RWPE1 (cell line): ENCODE measurements at regions not wholly inside any gene's neighbourhood (a gene's known extent, or its start where the extent isn't known, plus 50 kb on each side); places are given as distances from the start of the nearest gene placed in this dataset.
A peak's percentile ranks its signal among the peaks of the same experiment; 100 is the strongest.

Experiments
- CTCF ChIA-PET: fragments of 350-600 bp; sonication (Branson Sonifier 250); formaldehyde crosslinking; extraction: SDS; loops from one replicate; lab custom pipeline; 2021; lab: Yijun Ruan, JAX
- POLR2A ChIA-PET: fragments of 400-600 bp; formaldehyde crosslinking; extraction: SDS; loops from one replicate; lab custom pipeline; 2020; ENCODE audit warnings: antibody characterized with exemption; ENCODE audit not compliant: low non-redundant PET; lab: Yijun Ruan, JAX
- DNase-seq: peaks from one replicate; pipeline ENCODE4 v3.0.0; 2012; ENCODE audit warnings: low spot score
- H3K27ac ChIP-seq: fragments of 450-650 bp; 2 replicates; pipeline ENCODE4 v1.5.1; 2017
- TF ChIP-seq, protein P1 (sequence below): fragments of 450-650 bp; conservative IDR thresholded peaks from 2 replicates; pipeline ENCODE4 v1.5.1; 2017; ENCODE audit warnings: low read depth, mild to moderate bottlenecking

DNA sequence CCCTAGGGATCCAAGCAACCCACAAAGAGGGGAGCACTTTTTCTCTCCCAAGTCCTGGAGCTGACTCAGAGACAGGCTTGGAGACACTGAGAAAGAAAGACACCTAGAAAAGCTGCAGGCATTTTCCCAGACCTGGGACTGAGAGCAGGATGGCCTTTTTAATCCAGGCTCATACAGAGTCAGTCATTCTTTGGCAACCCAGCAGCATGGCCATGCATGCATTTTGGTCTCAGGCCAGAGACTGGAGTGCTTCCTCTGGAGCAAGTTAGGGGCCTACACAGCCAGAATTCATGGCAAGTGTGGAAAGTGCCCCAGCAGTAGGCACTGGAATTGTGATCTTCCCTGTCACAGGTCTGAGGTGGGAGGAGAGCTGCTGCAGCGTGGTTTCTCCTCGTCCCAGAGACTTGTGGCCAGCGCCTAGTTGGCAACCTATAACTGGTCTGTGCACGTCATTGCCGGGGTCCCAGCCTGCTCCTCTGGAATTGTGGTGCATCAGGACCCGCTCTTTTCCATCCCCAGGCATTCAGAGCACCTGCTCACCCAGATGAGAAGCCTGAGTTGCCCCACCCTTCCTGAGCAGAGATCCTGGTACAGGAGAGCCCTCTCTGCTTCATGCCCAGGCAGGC, 231.9 kb upstream of the RAB6C start:
- peak overlapping the region; percentile 26 for H3K27ac ChIP-seq
- ChIA-PET CTCF (interaction anchor here (0.7 to 1.0 kb wide), 3 partner anchors 28 to 327 kb away, joined by 3 to 4 read pairs (median 3); no protein-coding TSS in a partner anchor), POLR2A (no interaction called here)
- no peak for DNase-seq
- TF ChIP-seq, protein P1, sequence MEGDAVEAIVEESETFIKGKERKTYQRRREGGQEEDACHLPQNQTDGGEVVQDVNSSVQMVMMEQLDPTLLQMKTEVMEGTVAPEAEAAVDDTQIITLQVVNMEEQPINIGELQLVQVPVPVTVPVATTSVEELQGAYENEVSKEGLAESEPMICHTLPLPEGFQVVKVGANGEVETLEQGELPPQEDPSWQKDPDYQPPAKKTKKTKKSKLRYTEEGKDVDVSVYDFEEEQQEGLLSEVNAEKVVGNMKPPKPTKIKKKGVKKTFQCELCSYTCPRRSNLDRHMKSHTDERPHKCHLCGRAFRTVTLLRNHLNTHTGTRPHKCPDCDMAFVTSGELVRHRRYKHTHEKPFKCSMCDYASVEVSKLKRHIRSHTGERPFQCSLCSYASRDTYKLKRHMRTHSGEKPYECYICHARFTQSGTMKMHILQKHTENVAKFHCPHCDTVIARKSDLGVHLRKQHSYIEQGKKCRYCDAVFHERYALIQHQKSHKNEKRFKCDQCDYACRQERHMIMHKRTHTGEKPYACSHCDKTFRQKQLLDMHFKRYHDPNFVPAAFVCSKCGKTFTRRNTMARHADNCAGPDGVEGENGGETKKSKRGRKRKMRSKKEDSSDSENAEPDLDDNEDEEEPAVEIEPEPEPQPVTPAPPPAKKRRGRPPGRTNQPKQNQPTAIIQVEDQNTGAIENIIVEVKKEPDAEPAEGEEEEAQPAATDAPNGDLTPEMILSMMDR = no peak

DNA sequence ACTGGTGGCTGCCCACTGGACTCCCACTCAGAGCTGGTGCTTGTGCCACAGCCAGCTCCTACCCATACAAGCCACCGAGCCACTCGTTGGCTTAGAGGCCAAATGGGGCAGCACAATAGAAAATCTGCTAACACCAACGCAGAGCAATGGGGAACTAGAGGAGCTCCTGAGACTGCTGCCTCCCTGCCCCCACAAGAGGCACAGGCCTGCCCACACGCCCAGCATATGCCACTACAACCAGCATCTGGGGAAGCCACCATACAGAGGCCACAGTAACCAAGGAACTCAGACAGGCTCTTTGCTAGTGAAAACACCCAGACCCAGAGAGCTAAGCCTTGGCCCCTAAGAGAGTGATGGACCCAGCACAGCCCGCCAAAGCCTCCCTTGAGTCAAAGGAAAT, 231.2 kb upstream of the RAB6C start:
- ChIA-PET CTCF (interaction anchor here (0.6 to 1.1 kb wide), 6 partner anchors 13 to 1685 kb away, joined by 3 to 5 read pairs (median 3); no protein-coding TSS in a partner anchor), POLR2A (no interaction called here)
- peak overlapping the region; percentile 26 for H3K27ac ChIP-seq
- no peak for DNase-seq
- TF ChIP-seq, protein P1 = no peak

DNA sequence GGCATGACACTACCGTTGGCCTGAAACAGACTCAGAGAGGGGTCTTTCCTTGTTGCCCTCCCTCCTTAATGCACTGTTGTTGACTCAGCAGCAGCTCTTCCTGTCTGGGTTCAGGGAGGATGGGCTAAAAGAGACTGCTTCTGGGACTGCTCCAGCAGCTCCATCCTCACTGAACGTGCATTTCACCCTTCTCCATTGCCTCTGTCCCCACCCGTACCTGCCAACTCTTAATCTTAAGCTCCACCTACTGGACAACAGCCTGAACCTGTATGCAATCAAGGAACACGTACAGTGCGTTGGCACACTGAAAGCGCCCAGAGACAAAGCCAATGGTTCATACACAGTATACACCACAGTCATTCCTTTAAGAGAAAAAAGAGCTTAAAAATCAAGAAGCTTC, 230.8 kb upstream of the RAB6C start:
- DNase-seq = peak; percentile 48
- TF ChIP-seq, protein P1 = 0 out of 2 replicates have a peak, but pooled peaks have one; percentile 11
- H3K27ac ChIP-seq = no peak overlapping the region
- POLR2A ChIA-PET = no interaction called here
- CTCF ChIA-PET = interaction anchor here (0.5 to 1.1 kb wide), 8 partner anchors 13 to 1685 kb away, joined by 3 to 5 read pairs (median 3); no protein-coding TSS in a partner anchor

DNA sequence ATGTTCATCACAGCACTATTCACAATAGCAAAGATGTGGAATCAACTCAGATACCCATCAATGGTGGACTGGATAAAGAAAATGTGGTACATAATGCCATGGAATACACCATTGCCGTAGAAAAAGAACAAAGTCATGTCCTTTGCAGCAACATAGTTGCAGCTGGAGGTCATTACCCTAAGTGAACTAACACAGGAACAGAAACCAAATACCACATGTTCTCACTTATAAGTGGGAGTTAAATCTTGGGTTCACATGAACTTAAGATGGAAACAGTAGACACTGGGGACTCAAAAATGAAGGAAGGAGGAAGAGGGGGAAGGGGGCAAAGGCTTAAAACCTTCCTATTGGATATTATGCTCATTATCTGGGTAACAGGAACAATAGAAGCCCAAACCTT, 228.1 kb upstream of the RAB6C start:
- H3K27ac ChIP-seq = no peak overlapping the region
- TF ChIP-seq, protein P1 = no peak
- no peak for DNase-seq
- ChIA-PET POLR2A (no interaction called here), CTCF (interaction anchor here (0.6 to 0.7 kb wide), 2 partner anchors 1312 to 1396 kb away, joined by 3 read pairs; no protein-coding TSS in a partner anchor)

DNA sequence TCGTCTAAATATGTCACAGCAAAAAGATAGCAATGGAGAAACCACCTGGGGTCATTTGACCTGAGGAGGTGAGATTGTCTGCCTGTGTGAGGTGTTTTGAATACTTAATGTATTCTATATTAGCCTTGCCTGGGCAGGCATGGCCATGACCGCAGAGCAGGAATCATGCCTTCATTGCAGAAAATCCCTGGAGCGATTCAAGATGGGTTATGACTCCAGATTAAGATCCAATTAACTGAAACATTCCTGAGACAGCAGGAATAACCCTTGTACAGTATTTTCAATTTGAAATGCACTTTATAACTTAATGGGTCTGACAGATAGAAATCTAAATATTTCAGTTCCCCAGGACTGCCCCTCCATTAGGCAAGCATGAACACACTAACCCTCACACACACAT, 227.3 kb upstream of the RAB6C start:
- DNase-seq = no peak
- no peak overlapping the region for H3K27ac ChIP-seq
- ChIA-PET CTCF (interaction anchor here (0.5 to 0.7 kb wide), 3 partner anchors 206 to 1397 kb away, joined by 3 read pairs; no protein-coding TSS in a partner anchor), POLR2A (no interaction called here)
- TF ChIP-seq, protein P1 = no peak

DNA sequence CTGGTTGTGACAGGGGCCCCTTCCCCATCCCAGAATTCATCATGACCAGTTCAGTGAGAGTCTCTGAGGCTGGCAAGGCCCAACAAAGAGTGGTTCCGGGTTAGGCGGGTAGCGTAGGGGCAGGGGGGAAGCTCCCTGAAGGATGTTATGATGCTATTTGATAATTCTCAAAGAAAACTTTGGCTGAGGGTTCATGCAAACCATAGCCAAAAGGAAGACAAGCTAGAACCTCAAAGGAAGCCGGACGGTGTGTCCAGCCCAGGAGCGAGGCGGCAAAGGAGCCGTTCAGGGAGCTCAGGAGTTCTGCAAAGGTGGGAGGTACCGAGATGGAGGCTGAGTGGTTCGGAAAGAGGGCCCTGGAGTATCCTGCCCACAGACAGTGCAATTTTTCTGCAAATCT, 226.8 kb upstream of the RAB6C start:
- H3K27ac ChIP-seq = no peak overlapping the region
- ChIA-PET CTCF (interaction anchor here (0.5 kb wide), 1 partner anchor 207 kb away, joined by 3 read pairs; no protein-coding TSS in a partner anchor), POLR2A (no interaction called here)
- DNase-seq = no peak
- TF ChIP-seq, protein P1 = no peak
